ENCODE measurements at regions not wholly inside any gene's neighbourhood (a gene's known extent, or its start where the extent isn't known, plus 50 kb on each side); places are given as distances from the start of the nearest gene placed in this dataset.

GRCh38 chr3:106093616-106094015, 224.8 kb upstream of the CBLB start:
- no peak for DNase-seq (ENCODE audit: unreplicated experiment)
- no peaks in the 10 kb centered on the region for H3K27me3 Mint-ChIP-seq (ENCODE audit: insufficient read depth, unreplicated experiment)
- H3K4me1 Mint-ChIP-seq (ENCODE audit: insufficient read depth, unreplicated experiment), result no peaks in the 10 kb centered on the region
- H3K36me3 Mint-ChIP-seq (ENCODE audit: insufficient read depth, unreplicated experiment), result no peaks in the 10 kb centered on the region
- no peaks in the 10 kb centered on the region for H3K9me3 Mint-ChIP-seq (ENCODE audit: unreplicated experiment)
- BruUV-seq (replicated peaks), result no TSS peak
- intact Hi-C loops (cut with micrococcal nuclease), result no loop called here
- H3K4me3 Mint-ChIP-seq (ENCODE audit: unreplicated experiment), result no peak overlapping the region
- H3K27ac Mint-ChIP-seq (ENCODE audit: low read depth, unreplicated experiment), result no peak overlapping the region
- ChIA-PET POLR2A (no interaction called here), CTCF (interaction anchor here (0.6 to 0.7 kb wide), 3 partner anchors 93 to 254 kb away, joined by 3 read pairs; no protein-coding TSS in a partner anchor)
- TF ChIP-seq CTCF (IDR thresholded peaks at IDR 0.05; ENCODE audit: unreplicated experiment), result no peak

DNA sequence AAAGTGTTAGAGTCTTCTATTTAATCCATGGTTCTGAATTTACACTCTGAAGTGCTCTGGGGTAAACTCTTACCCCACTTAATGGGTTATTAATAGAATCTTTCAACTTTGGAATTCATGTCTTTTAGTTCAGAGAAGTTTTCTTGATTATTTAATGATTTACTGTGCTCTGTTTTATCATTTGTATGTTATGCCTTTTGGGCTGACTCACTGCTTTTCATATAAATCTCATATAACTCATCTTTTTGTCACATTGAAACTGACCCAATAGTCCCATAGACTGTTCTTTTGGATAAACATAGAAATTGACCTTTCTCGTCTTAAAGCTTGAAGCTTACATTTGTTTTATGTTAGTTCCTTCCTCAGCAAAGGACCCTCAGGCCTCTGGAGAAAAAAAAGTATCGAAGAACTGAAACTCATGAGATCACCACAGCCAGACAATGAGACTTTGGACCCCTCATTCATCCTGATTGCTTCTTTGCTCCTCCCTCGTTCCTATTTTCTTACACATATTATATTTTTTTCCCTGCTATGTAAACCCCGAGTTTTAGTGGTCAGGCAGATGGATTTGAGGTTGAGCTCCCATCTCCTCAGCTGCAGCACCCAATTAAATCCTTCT, 229.1 kb upstream of the CBLB start:
- H3K27ac Mint-ChIP-seq (ENCODE audit: low read depth, unreplicated experiment), result no peak overlapping the region
- TF ChIP-seq CTCF (IDR thresholded peaks at IDR 0.05; ENCODE audit: unreplicated experiment), result no peak

DNA sequence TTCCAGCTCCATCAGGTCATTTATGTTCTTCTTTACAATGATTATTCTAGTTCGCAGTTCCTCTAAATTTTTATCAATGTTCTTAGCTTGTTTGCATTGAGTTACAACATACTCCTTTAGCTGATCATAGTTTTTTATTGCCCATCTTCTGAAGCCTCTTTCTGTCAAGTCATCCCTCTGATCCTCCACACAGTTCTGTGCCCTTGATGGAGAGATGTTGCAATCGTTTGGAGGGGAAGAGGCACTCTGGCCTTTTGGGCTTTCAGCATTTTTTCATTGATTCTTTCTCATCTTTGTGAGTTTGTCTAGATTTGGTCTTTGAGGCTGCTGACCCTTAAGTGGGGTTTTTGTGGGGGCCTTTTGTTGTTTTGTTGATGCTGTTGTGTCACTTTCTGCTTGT, 234.6 kb upstream of the CBLB start:
- BruUV-seq (replicated peaks), result no TSS peak
- ChIA-PET POLR2A (no interaction called here), CTCF (interaction anchor here (1.6 kb wide), 1 partner anchor 18 kb away, joined by 5 read pairs; no protein-coding TSS in a partner anchor)
- no peaks in the 10 kb centered on the region for H3K27me3 Mint-ChIP-seq (ENCODE audit: insufficient read depth, unreplicated experiment)
- no peak for DNase-seq (ENCODE audit: unreplicated experiment)
- TF ChIP-seq CTCF (IDR thresholded peaks at IDR 0.05; ENCODE audit: unreplicated experiment), result no peak
- no peak overlapping the region for H3K27ac Mint-ChIP-seq (ENCODE audit: low read depth, unreplicated experiment)
- peaks cover 22% of the 10 kb centered on the region for H3K9me3 Mint-ChIP-seq (ENCODE audit: unreplicated experiment)
- no peaks in the 10 kb centered on the region for H3K4me1 Mint-ChIP-seq (ENCODE audit: insufficient read depth, unreplicated experiment)
- no peaks in the 10 kb centered on the region for H3K36me3 Mint-ChIP-seq (ENCODE audit: insufficient read depth, unreplicated experiment)
- H3K4me3 Mint-ChIP-seq (ENCODE audit: unreplicated experiment), result no peak overlapping the region
- intact Hi-C loops (cut with micrococcal nuclease), result no loop called here

More for the DNA sequence above, 229.1 kb upstream of the CBLB start:
- H3K4me1 Mint-ChIP-seq (ENCODE audit: insufficient read depth, unreplicated experiment), result no peaks in the 10 kb centered on the region
- H3K9me3 Mint-ChIP-seq (ENCODE audit: unreplicated experiment), result peaks cover 22% of the 10 kb centered on the region
- ChIA-PET POLR2A (no interaction called here), CTCF (interaction anchor here (0.7 kb wide), 1 partner anchor 10 kb away, joined by 3 read pairs; no protein-coding TSS in a partner anchor)
- H3K27me3 Mint-ChIP-seq (ENCODE audit: insufficient read depth, unreplicated experiment), result no peaks in the 10 kb centered on the region
- no peak overlapping the region for H3K4me3 Mint-ChIP-seq (ENCODE audit: unreplicated experiment)
- no TSS peak for BruUV-seq (replicated peaks)
- intact Hi-C loops (cut with micrococcal nuclease), result no loop called here
- no peak for DNase-seq (ENCODE audit: unreplicated experiment)
- no peaks in the 10 kb centered on the region for H3K36me3 Mint-ChIP-seq (ENCODE audit: insufficient read depth, unreplicated experiment)

- DNase-seq (ENCODE audit: unreplicated experiment), result no peak
- Mint-ChIP-seq H3K27me3 (ENCODE audit: insufficient read depth, unreplicated experiment) (no peaks in the 10 kb centered on the region), H3K9me3 (ENCODE audit: unreplicated experiment) (peaks cover 22% of the 10 kb centered on the region), H3K36me3 (ENCODE audit: insufficient read depth, unreplicated experiment) (no peaks in the 10 kb centered on the region), H3K4me1 (ENCODE audit: insufficient read depth, unreplicated experiment) (no peaks in the 10 kb centered on the region), H3K4me3 (ENCODE audit: unreplicated experiment) (no peak overlapping the region), H3K27ac (ENCODE audit: low read depth, unreplicated experiment) (no peak overlapping the region)
- ChIA-PET POLR2A (interaction anchor here (0.7 kb wide), 1 partner anchor 214 kb away, joined by 3 read pairs; no protein-coding TSS in a partner anchor), CTCF (interaction anchor here (0.6 kb wide), 1 partner anchor 504 kb away, joined by 5 read pairs; no protein-coding TSS in a partner anchor)
- no TSS peak for BruUV-seq (replicated peaks)
- intact Hi-C loops (cut with micrococcal nuclease), result no loop called here
- TF ChIP-seq CTCF (IDR thresholded peaks at IDR 0.05; ENCODE audit: unreplicated experiment), result no peak
Observed at GRCh38 chr3:106104078-106104477, 235.3 kb upstream of the CBLB start.
